ENCODE measurements at regions not wholly inside any gene's neighbourhood (a gene's known extent, or its start where the extent isn't known, plus 50 kb on each side); places are given as distances from the start of the nearest gene placed in this dataset.

DNA sequence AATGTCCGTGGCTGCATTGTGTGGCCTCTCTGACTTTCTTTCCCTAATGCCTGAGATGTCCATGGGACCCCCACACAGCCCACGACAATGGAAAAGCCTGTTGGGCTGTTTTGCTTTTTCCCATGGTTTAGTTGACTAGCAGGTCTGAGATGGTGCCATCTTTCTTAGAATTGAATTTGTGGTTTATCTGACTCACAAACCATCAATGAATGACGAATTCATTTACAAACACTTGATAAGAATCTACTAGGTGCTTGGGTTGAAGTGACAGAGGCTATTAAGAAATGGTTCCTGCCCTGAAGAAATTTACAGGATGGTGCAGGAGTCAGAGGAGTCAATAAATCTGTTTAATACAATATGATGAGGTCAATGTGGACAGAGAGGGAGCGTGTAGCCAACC lies 75.4 kb downstream of the OTUD1 start:
- TF ChIP-seq, protein P1, sequence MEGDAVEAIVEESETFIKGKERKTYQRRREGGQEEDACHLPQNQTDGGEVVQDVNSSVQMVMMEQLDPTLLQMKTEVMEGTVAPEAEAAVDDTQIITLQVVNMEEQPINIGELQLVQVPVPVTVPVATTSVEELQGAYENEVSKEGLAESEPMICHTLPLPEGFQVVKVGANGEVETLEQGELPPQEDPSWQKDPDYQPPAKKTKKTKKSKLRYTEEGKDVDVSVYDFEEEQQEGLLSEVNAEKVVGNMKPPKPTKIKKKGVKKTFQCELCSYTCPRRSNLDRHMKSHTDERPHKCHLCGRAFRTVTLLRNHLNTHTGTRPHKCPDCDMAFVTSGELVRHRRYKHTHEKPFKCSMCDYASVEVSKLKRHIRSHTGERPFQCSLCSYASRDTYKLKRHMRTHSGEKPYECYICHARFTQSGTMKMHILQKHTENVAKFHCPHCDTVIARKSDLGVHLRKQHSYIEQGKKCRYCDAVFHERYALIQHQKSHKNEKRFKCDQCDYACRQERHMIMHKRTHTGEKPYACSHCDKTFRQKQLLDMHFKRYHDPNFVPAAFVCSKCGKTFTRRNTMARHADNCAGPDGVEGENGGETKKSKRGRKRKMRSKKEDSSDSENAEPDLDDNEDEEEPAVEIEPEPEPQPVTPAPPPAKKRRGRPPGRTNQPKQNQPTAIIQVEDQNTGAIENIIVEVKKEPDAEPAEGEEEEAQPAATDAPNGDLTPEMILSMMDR (IDR thresholded peaks at IDR 0.05): no peak
- TF ChIP-seq POLR2A (IDR thresholded peaks at IDR 0.05): no peak

Data from Peyer's patch (tissue), 4 donors.